ENCODE measurements at regions not wholly inside any gene's neighbourhood (a gene's known extent, or its start where the extent isn't known, plus 50 kb on each side); places are given as distances from the start of the nearest gene placed in this dataset.

GRCh38 chr16:79303206-79303605 is 297.3 kb downstream of the MAF start:
- Histone ChIP-seq H3K9me3 (no peaks in the 10 kb centered on the region), H3K27ac (no peak overlapping the region), H3K4me3 (no peak overlapping the region), H3K27me3 (no peaks in the 10 kb centered on the region), H3K4me1 (peaks cover 6% of the 10 kb centered on the region), H3K36me3 (replicated peaks in 1 of 2; ENCODE audit: insufficient read depth in 1 of 2, low read depth in 2 of 2) (no peaks in the 10 kb centered on the region)
- DNase-seq = no peak
- TF ChIP-seq, protein P1, sequence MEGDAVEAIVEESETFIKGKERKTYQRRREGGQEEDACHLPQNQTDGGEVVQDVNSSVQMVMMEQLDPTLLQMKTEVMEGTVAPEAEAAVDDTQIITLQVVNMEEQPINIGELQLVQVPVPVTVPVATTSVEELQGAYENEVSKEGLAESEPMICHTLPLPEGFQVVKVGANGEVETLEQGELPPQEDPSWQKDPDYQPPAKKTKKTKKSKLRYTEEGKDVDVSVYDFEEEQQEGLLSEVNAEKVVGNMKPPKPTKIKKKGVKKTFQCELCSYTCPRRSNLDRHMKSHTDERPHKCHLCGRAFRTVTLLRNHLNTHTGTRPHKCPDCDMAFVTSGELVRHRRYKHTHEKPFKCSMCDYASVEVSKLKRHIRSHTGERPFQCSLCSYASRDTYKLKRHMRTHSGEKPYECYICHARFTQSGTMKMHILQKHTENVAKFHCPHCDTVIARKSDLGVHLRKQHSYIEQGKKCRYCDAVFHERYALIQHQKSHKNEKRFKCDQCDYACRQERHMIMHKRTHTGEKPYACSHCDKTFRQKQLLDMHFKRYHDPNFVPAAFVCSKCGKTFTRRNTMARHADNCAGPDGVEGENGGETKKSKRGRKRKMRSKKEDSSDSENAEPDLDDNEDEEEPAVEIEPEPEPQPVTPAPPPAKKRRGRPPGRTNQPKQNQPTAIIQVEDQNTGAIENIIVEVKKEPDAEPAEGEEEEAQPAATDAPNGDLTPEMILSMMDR (IDR thresholded peaks at IDR 0.05) = no peak
- TF ChIP-seq POLR2A (IDR thresholded peaks at IDR 0.05) = no peak
- no peak for ATAC-seq
- WGBS, 2 donors = 60 to 75% methylated on average over 3 of the region's 3 CpGs
- intact Hi-C loops (cut with DNase I) = no loop called here

- DNase-seq = no peak
- TF ChIP-seq POLR2A (IDR thresholded peaks at IDR 0.05) = no peak
- TF ChIP-seq, protein P1 (IDR thresholded peaks at IDR 0.05) = no peak
- ATAC-seq = no peak
- no peak overlapping the region for H3K27ac ChIP-seq
- 75 to 84% methylated on average over 7 of the region's 7 CpGs for WGBS, 2 donors
- no peak overlapping the region for H3K4me3 ChIP-seq
- peaks cover 11% of the 10 kb centered on the region for H3K4me1 ChIP-seq
- no peaks in the 10 kb centered on the region for H3K36me3 ChIP-seq (replicated peaks in 1 of 2; ENCODE audit: insufficient read depth in 1 of 2, low read depth in 2 of 2)
- intact Hi-C loops (cut with DNase I) = no loop called here
- no peaks in the 10 kb centered on the region for H3K27me3 ChIP-seq
- H3K9me3 ChIP-seq = no peaks in the 10 kb centered on the region
These were observed 297.8 kb downstream of the MAF start for GRCh38 chr16:79302731-79303130.

DNA sequence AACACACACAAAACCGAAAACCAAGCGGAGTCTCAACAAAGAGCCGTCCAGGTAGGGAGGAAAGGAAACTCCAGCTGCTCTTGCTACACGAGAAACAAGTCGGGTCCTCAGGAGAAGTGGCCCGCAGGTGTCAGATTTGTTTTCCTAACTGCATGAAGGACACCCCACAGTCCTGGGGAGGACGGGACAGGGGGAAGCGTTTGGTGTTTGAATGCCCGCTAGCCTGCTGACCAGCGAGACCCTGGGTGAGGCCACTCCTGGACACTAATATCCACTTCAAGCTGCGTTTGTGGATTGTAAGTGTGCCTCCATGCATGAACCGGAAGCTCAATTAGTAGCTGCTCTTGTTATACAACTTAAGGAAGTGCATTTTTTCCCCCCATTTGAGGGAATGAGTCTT is 299.5 kb downstream of the MAF start:
- H3K4me1 ChIP-seq = peaks cover 12% of the 10 kb centered on the region
- H3K4me3 ChIP-seq = no peak overlapping the region
- intact Hi-C loops (cut with DNase I) = no loop called here
- DNase-seq (no peak), ATAC-seq (no peak)
- H3K27ac ChIP-seq = no peak overlapping the region
- no peaks in the 10 kb centered on the region for H3K36me3 ChIP-seq (replicated peaks in 1 of 2; ENCODE audit: insufficient read depth in 1 of 2, low read depth in 2 of 2)
- TF ChIP-seq, protein P1 (IDR thresholded peaks at IDR 0.05) = no peak
- no peaks in the 10 kb centered on the region for H3K27me3 ChIP-seq
- 63 to 65% methylated on average over 12 of the region's 12 CpGs for WGBS, 2 donors
- no peaks in the 10 kb centered on the region for H3K9me3 ChIP-seq

- no peak overlapping the region for H3K27ac ChIP-seq
These were observed 301.4 kb downstream of the MAF start for GRCh38 chr16:79298894-79299799.

More at GRCh38 chr16:79298894-79299799, 301.4 kb downstream of the MAF start:
- intact Hi-C loops (cut with DNase I) = no loop called here
- no peak for DNase-seq
- no peaks in the 10 kb centered on the region for H3K9me3 ChIP-seq
- no peaks in the 10 kb centered on the region for H3K27me3 ChIP-seq
- no peak for ATAC-seq
- H3K4me3 ChIP-seq = no peak overlapping the region
- WGBS, 2 donors = 86 to 90% methylated on average over 16 of the region's 16 CpGs
- H3K4me1 ChIP-seq = peaks cover 12% of the 10 kb centered on the region
- H3K36me3 ChIP-seq (replicated peaks in 1 of 2; ENCODE audit: insufficient read depth in 1 of 2, low read depth in 2 of 2) = no peaks in the 10 kb centered on the region
- TF ChIP-seq POLR2A (IDR thresholded peaks at IDR 0.05) = no peak
- TF ChIP-seq, protein P1 (IDR thresholded peaks at IDR 0.05) = no peak

All from body of pancreas (tissue), 4 donors.